GM15510 (cell line): ENCODE measurements at regions not wholly inside any gene's neighbourhood (a gene's known extent, or its start where the extent isn't known, plus 50 kb on each side); places are given as distances from the start of the nearest gene placed in this dataset.

Source experiments
- POLR2A ChIP-seq: IDR thresholded peaks from 3 replicates; pipeline ENCODE4 v1.6.1; 2011; ENCODE audit warnings: borderline replicate concordance; ENCODE audit not compliant: insufficient read length; ENCODE audit errors: extremely low read depth

GRCh38 chr10:78775891-78776290 is 292.9 kb upstream of the ZMIZ1 start:
- no peak for TF ChIP-seq POLR2A

- TF ChIP-seq POLR2A = no peak
Observed at GRCh38 chr10:78776756-78777155, 292.0 kb upstream of the ZMIZ1 start.

GRCh38 chr10:78777466-78777865 is 291.3 kb upstream of the ZMIZ1 start:
- TF ChIP-seq POLR2A = no peak

- TF ChIP-seq POLR2A = no peak
Observed at GRCh38 chr10:78777867-78778266, 290.9 kb upstream of the ZMIZ1 start.

DNA sequence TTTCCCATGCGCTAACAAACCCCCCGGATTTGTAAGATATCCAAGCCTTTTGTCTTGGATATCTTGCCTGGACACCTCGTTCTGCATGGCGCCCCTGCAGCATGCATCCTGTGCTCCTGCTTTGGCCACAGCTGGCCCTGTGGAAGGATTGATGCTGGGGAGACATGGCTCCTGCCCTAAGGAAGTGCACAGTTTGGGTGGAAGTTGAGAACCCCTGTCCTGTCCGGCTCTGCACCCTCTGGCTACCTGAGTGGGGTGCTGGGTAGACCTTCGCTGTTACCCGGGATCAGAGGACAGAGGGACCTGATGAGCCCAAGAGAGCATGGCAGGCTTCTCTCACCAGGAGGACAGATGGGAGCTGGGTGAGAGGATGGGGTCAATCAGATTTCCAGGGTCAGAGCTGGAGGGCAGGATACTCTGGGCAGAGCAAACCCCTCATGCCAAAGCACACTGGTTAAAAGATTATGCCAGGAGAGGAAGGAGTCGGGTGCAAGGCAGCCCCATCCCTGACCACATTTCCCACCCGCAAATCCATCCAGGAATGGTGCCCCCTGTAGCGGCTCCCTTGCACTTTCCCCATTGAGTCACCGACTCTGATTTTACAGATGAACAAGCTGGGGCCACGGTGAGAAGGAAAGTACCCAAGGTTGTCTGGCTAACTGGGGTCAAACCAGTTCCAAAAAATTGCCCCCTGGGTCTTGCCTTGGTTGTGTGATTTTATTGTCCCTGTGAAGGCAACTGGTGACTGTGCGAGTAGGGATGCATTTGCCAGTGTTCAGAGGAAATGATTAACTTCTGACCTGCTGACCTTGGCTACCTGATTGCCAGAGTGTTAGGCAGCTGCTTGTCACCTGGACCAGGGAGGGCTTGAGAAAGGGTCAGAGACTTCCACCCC is 290.1 kb upstream of the ZMIZ1 start:
- no peak for TF ChIP-seq POLR2A

- no peak for TF ChIP-seq POLR2A
Observed at GRCh38 chr10:78779339-78779955, 289.3 kb upstream of the ZMIZ1 start.

- TF ChIP-seq POLR2A = no peak
Observed at GRCh38 chr10:78780551-78780961, 288.2 kb upstream of the ZMIZ1 start.

GRCh38 chr10:78781251-78781913 is 287.4 kb upstream of the ZMIZ1 start:
- TF ChIP-seq POLR2A = no peak

DNA sequence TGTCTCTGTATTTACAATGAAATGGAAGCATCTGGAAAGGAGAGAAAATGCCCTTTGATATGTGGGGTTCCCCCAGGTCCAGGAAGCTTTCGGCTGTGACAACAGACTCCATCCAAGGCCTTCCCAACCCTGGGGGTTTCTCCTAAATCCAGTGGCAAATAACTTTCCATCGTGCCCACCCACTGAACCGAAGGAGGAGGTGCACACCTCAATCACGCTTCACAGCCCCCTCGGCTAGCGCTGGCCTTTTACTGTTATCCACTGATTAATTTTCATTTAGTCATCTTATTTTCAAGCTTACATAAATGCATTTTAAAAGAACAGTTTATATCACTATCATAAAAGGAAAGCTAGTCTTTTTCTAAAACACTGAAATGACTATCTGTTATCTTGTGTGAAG is 286.8 kb upstream of the ZMIZ1 start:
- TF ChIP-seq POLR2A = no peak

DNA sequence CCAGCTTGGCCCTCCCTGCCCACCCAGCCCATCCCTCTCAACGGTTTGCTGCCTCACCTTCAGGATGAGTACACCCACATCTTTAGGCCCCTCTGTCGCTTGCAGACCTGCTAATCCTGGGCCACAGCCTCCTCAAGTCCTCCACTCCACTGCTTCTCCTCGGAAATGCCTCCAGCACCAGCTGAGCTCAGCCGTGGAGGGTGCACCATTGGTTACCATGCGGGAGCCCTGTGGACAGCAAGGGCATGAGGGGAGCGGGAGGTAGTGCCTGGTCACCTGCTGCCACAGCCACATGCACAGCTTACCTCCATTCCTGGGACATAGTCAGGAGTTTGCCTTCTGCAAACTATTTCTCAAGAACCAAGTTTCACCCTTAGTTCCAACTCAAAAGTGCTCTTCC is 286.3 kb upstream of the ZMIZ1 start:
- TF ChIP-seq POLR2A = no peak

DNA sequence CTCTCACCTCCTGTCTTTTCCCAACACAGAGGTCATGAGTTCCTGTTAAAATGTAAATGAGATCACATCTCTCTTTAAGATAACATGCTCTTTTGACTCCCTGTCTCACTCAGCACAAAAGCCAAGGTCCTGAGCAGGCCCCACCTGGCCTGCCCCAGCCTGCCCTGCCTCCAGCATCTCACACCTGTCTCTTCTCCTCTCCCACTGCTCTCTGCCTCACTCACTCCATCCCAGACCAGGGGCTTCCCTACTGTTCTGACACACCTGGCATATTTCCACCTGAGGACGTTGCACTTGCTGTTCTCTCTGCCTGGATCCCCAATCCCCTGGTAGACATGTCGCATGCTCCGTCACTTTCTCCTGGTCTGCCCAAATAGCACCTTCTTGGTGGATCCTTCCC is 285.0 kb upstream of the ZMIZ1 start:
- no peak for TF ChIP-seq POLR2A

DNA sequence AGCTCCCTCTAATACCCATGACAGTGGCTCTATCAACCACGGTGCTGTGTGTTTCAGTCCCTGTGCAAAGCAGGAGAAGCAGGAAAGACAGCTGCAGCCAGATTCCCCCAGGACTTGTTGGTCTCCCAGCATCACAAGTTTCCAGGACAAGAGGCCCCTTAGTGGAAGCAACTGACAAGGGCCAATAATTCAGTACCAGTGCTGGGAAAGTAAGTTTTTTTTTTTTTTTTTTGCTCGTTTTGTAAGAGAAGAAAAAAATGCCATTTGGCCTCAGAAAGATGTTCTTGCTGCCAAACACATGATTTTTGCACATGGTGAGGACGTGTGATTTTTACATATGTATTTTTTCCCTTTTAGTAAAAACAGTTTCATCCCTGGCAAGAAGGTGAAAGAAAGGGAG is 284.2 kb upstream of the ZMIZ1 start:
- TF ChIP-seq POLR2A = no peak

- TF ChIP-seq POLR2A = no peak
Observed at GRCh38 chr10:78785066-78785465, 283.7 kb upstream of the ZMIZ1 start.

DNA sequence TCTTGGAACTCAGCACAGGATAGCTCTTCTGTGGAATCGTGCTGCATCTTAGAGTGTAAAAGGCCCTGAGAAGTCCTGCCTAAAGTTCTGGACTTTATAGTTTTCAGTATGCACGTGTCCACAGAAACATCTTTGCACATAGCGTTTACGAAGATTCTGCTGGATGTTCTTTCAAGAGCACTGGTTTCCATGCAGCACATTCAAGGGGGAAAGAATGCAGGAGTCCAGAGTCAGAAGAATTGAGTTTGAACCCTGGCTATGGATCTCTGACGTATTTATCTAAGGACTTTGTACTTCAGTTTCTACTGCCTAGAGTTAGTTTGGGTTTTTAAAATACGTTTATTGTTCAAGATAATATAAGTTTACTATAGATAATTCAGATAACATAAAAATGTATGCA is 282.8 kb upstream of the ZMIZ1 start:
- no peak for TF ChIP-seq POLR2A

DNA sequence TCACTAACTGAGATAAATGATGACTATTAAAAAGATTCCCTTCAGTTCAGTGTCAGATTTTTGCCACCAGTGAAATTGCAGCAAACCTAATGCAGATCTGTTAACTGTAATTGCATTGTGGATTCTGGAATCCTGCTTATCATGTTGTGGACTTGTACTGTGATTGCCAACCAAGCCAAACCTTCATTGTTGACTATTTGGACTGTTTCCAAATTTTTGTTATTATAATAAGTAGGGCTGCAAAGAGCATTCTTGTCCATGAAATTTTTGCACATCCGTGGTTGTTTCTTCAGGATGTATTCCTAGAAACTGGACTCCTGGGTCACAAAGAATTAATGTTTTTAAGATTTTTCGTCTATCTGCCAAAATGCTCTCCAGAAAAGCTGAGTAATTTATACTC is 281.6 kb upstream of the ZMIZ1 start:
- TF ChIP-seq POLR2A = no peak
